H1 (cell line): ENCODE measurements at regions not wholly inside any gene's neighbourhood (a gene's known extent, or its start where the extent isn't known, plus 50 kb on each side); places are given as distances from the start of the nearest gene placed in this dataset.

Experiments used
- CTCF ChIA-PET: fragments of 300-600 bp; sonication (Branson Sonifier 250); formaldehyde crosslinking; loops from one replicate; lab custom pipeline; 2021; ENCODE audit not compliant: partially characterized antibody; lab: Charles Lee
- POLR2A ChIA-PET: fragments of 300-600 bp; sonication (Branson Sonifier 250); formaldehyde crosslinking; loops from one replicate; lab custom pipeline; 2021; ENCODE audit warnings: inconsistent platforms; ENCODE audit not compliant: partially characterized antibody; lab: Charles Lee
- DNase-seq, 2 experiments: peaks; one replicate each; pipeline versions ENCODE4 v3.0.0 to v3.0.0-alpha.2; 2010 to 2022; ENCODE audit warnings: low spot score in 2 of 2, low read depth in 1 of 2, mixed read lengths in 1 of 2
- FAIRE-seq: peaks from 2 replicates; lab custom pipeline; 2011; peaks lifted over from hg19 to GRCh38; lab: Jason Lieb, UNC
- H2AFZ ChIP-seq: 2 replicates; pipeline ENCODE4 v1.8.1; 2012; ENCODE audit warnings: low read length, inconsistent platforms
- H2AK5ac ChIP-seq: 2 replicates; pipeline ENCODE4 v1.6.1; 2013; ENCODE audit warnings: low read depth, low read length
- H2BK120ac ChIP-seq: replicated peaks from 2 replicates; pipeline ENCODE3; 2013; ENCODE audit warnings: low read depth, low read length, inconsistent platforms
- H2BK12ac ChIP-seq: 2 replicates; pipeline ENCODE4 v1.6.1; 2013; ENCODE audit warnings: low read depth, low read length
- H2BK15ac ChIP-seq: 2 replicates; pipeline ENCODE4 v1.6.1; 2013; ENCODE audit warnings: low read length
- H2BK20ac ChIP-seq: 2 replicates; pipeline ENCODE4 v1.6.1; 2013; ENCODE audit warnings: low read length
- H2BK5ac ChIP-seq: 2 replicates; pipeline ENCODE4 v1.6.1; 2013; ENCODE audit warnings: low read depth, low read length
- H3K14ac ChIP-seq: 2 replicates; pipeline ENCODE4 v1.6.1; 2013; ENCODE audit warnings: inconsistent platforms; ENCODE audit not compliant: insufficient read length
- H3K18ac ChIP-seq: 2 replicates; pipeline ENCODE4 v1.6.1; 2013; ENCODE audit warnings: low read length; ENCODE audit errors: extremely low read depth
- H3K23ac ChIP-seq: 2 replicates; pipeline ENCODE4 v1.6.1; 2013; ENCODE audit warnings: inconsistent platforms; ENCODE audit not compliant: insufficient read length
- H3K23me2 ChIP-seq: 2 replicates; pipeline ENCODE4 v1.6.1; 2013; ENCODE audit warnings: low read depth, low read length
- H3K27ac ChIP-seq: 2 replicates; pipeline ENCODE4 v1.6.1; 2011; ENCODE audit warnings: low read depth, low read length, inconsistent platforms
- H3K27me3 ChIP-seq, 4 experiments: replicated peaks in 1 of 4; 1 replicate in 1 of 4; 2 replicates in 3 of 4; pipeline versions ENCODE4 v1.6.1 to v1.8.1; 2011 to 2013; ENCODE audit warnings: low read length in 3 of 4, mild to moderate bottlenecking in 3 of 4, inconsistent platforms in 2 of 4, mixed read lengths in 2 of 4, moderate library complexity in 1 of 4; ENCODE audit not compliant: control insufficient read depth in 3 of 4, insufficient read depth in 3 of 4; ENCODE audit errors: extremely low read depth in 1 of 4
- H3K36me3 ChIP-seq, 4 experiments: 2 replicates each; pipeline versions ENCODE4 v1.6.1 to v1.8.1; 2011 to 2013; ENCODE audit warnings: mild to moderate bottlenecking in 4 of 4, low read length in 3 of 4, moderate library complexity in 2 of 4, control low read depth in 1 of 4, inconsistent platforms in 1 of 4; ENCODE audit not compliant: insufficient read depth in 4 of 4, control insufficient read depth in 2 of 4
- H3K4ac ChIP-seq: replicated peaks from 2 replicates; pipeline ENCODE3; 2013; ENCODE audit warnings: low read length, low read depth, mixed read lengths, inconsistent platforms; ENCODE audit not compliant: insufficient read length
- H3K4me1 ChIP-seq, 4 experiments: replicated peaks in 1 of 4; 1 replicate in 1 of 4; 2 replicates in 3 of 4; pipeline versions ENCODE4 v1.6.1 to v1.8.1; 2011 to 2013; ENCODE audit warnings: low read length in 3 of 4, inconsistent platforms in 2 of 4, mixed read lengths in 1 of 4; ENCODE audit not compliant: insufficient read depth in 4 of 4, control insufficient read depth in 3 of 4
- H3K4me2 ChIP-seq, 2 experiments: 2 replicates each; pipeline versions ENCODE4 v1.6.1 to v1.8.1; 2011 to 2013; ENCODE audit warnings: low read depth in 2 of 2, low read length in 2 of 2, control low read depth in 1 of 2, inconsistent platforms in 1 of 2, mild to moderate bottlenecking in 1 of 2; ENCODE audit not compliant: insufficient read depth in 1 of 2
- H3K4me3 ChIP-seq, 4 experiments: fragments of 200-600, 300-600 bp in 1 of 4; sonication (generic), shearing (Covaris generic), sonication (Bioruptor Twin) in 1 of 4; 2 replicates each; pipeline versions ENCODE4 v1.5.1 to v1.8.1; 2011 to 2016; ENCODE audit warnings: low read length in 4 of 4, low read depth in 3 of 4, control low read depth in 2 of 4, inconsistent platforms in 2 of 4, mild to moderate bottlenecking in 2 of 4, mixed read lengths in 1 of 4, moderate library complexity in 1 of 4; ENCODE audit not compliant: insufficient read depth in 2 of 4; ENCODE audit errors: extremely low read depth in 1 of 4
- H3K56ac ChIP-seq: replicated peaks from 2 replicates; pipeline ENCODE3; 2013; ENCODE audit warnings: low read depth, mild to moderate bottlenecking, mixed read lengths, low read length, inconsistent platforms; ENCODE audit not compliant: insufficient read length
- H3K79me1 ChIP-seq: 2 replicates; pipeline ENCODE4 v1.6.1; 2013; ENCODE audit warnings: low read depth, low read length, control low read depth
- H3K79me2 ChIP-seq, 2 experiments: 2 replicates each; pipeline versions ENCODE4 v1.6.1 to v1.8.1; 2012 to 2013; ENCODE audit warnings: low read length in 2 of 2, mild to moderate bottlenecking in 2 of 2, inconsistent platforms in 1 of 2; ENCODE audit not compliant: insufficient read depth in 2 of 2, control insufficient read depth in 1 of 2
- H3K9ac ChIP-seq, 4 experiments: replicated peaks in 1 of 4; 1 replicate in 1 of 4; 2 replicates in 3 of 4; pipeline versions ENCODE4 v1.6.1 to v1.8.1; 2011 to 2013; ENCODE audit warnings: low read depth in 3 of 4, low read length in 3 of 4, control low read depth in 2 of 4, mild to moderate bottlenecking in 2 of 4, moderate library complexity in 2 of 4, inconsistent platforms in 1 of 4; ENCODE audit errors: extremely low read depth in 1 of 4
- H3K9me3 ChIP-seq, 2 experiments: 2 replicates each; pipeline versions ENCODE4 v1.6.1 to v1.8.1; 2012 to 2013; ENCODE audit warnings: mild to moderate bottlenecking in 2 of 2, moderate library complexity in 2 of 2, control low read depth in 1 of 2, inconsistent platforms in 1 of 2, low read depth in 1 of 2, low read length in 1 of 2, mixed read lengths in 1 of 2; ENCODE audit not compliant: insufficient read depth in 2 of 2
- H4K20me1 ChIP-seq, 2 experiments: replicated peaks in 1 of 2; 2 replicates each; pipeline versions ENCODE3 to v1.8.1; 2011 to 2013; ENCODE audit warnings: inconsistent platforms in 2 of 2, low read length in 2 of 2, mild to moderate bottlenecking in 1 of 2; ENCODE audit not compliant: insufficient read depth in 2 of 2, control insufficient read depth in 1 of 2
- H4K5ac ChIP-seq: 2 replicates; pipeline ENCODE4 v1.6.1; 2013; ENCODE audit warnings: low read length, low read depth, mixed read lengths, inconsistent platforms; ENCODE audit not compliant: insufficient read length
- H4K8ac ChIP-seq: 2 replicates; pipeline ENCODE4 v1.8.0; 2013; ENCODE audit warnings: mild to moderate bottlenecking, moderate library complexity, low read length, inconsistent platforms; ENCODE audit not compliant: insufficient read depth; ENCODE audit errors: extremely low read depth
- H4K91ac ChIP-seq: replicated peaks from 2 replicates; pipeline ENCODE3; 2013; ENCODE audit warnings: low read length, mixed read lengths, inconsistent platforms; ENCODE audit not compliant: insufficient read length
- BCL11A ChIP-seq, 2 experiments: IDR thresholded peaks; one replicate each; pipeline ENCODE4 v1.6.1; 2011; ENCODE audit warnings: low read depth in 2 of 2, low read length in 2 of 2, mild to moderate bottlenecking in 2 of 2
- CEBPB ChIP-seq: IDR thresholded peaks from 2 replicates; pipeline ENCODE4 v1.6.1; 2012; ENCODE audit warnings: low read depth, low read length
- E2F6 ChIP-seq: IDR thresholded peaks from 2 replicates; pipeline ENCODE4 v1.6.1; 2012; ENCODE audit warnings: inconsistent platforms
- EGR1 ChIP-seq: IDR thresholded peaks from 2 replicates; pipeline ENCODE4 v1.6.1; 2011; ENCODE audit warnings: low read depth, low read length, borderline replicate concordance
- GTF2F1 ChIP-seq: IDR thresholded peaks from 2 replicates; pipeline ENCODE4 v1.6.1; 2012; ENCODE audit warnings: low read depth, low read length, improper control_type of control experiment, borderline replicate concordance
- RFX5 ChIP-seq: IDR thresholded peaks from 2 replicates; pipeline ENCODE4 v1.6.1; 2011; ENCODE audit warnings: low read depth, low read length, improper control_type of control experiment, borderline replicate concordance
- RNF2 ChIP-seq: fragments of 200-900, 300-1000 bp; sonication (generic); IDR thresholded peaks from 2 replicates; pipeline ENCODE4 v1.7.1; 2016; ENCODE audit warnings: borderline replicate concordance, low read depth, mild to moderate bottlenecking, antibody characterized with exemption, low read length; ENCODE audit not compliant: poor library complexity, severe bottlenecking; ENCODE audit errors: missing control alignments
- SAP30 ChIP-seq: fragments of 300-600 bp; sonication (generic); IDR thresholded peaks from 2 replicates; pipeline ENCODE4 v1.7.1; 2012; ENCODE audit warnings: low read length, moderate library complexity, mild to moderate bottlenecking, inconsistent platforms; ENCODE audit not compliant: insufficient read depth, insufficient replicate concordance
- SIN3A ChIP-seq, 2 experiments: IDR thresholded peaks in 1 of 2; conservative IDR thresholded peaks in 1 of 2; 2 replicates each; pipeline ENCODE4 v1.6.1; 2011 to 2012; ENCODE audit warnings: low read length in 2 of 2, improper control_type of control experiment in 1 of 2, low read depth in 1 of 2, mild to moderate bottlenecking in 1 of 2
- SRF ChIP-seq: IDR thresholded peaks from 2 replicates; pipeline ENCODE4 v1.6.1; 2011; ENCODE audit warnings: mild to moderate bottlenecking, low read depth, low read length, moderate library complexity
- TEAD4 ChIP-seq: IDR thresholded peaks from 2 replicates; pipeline ENCODE4 v1.6.1; 2012; ENCODE audit warnings: low read depth, low read length, inconsistent platforms, mixed read lengths
- YY1 ChIP-seq: IDR thresholded peaks from 2 replicates; pipeline ENCODE4 v1.6.1; 2011; ENCODE audit warnings: low read depth, mild to moderate bottlenecking, low read length
- WGBS, 2 experiments: shearing (Covaris generic) in 1 of 2; methylation state at CpG; one replicate each; pipeline versions ENCODE4 v1.1.6 to v1.1.7; 2013 to 2015; ENCODE audit warnings: low lambda C conversion rate in 2 of 2, mixed read lengths in 2 of 2, inconsistent platforms in 1 of 2, low coverage in 1 of 2, missing lambda C conversion rate in 1 of 2; ENCODE audit not compliant: insufficient replicate concordance in 2 of 2, insufficient coverage in 1 of 2, insufficient read length in 1 of 2; ENCODE audit errors: extremely low coverage in 1 of 2, missing lambda C conversion rate in 1 of 2; 5-methylcytosine and 5-hydroxymethylcytosine counted together

GRCh38 chr5:67476995-67477394 lies 280.4 kb upstream of the CD180 start:
- Histone ChIP-seq H3K18ac (no peak overlapping the region), H4K91ac (no peak overlapping the region), H3K4me1 (no peaks in the 10 kb centered on the region), H2BK12ac (no peak overlapping the region), H4K20me1 (peaks cover 1 to 2% of the 10 kb centered on the region in 2 experiments), H4K5ac (no peak overlapping the region), H3K9ac (no peak overlapping the region), H3K4me2 (no peak overlapping the region), H3K4me3 (no peak overlapping the region), H3K23me2 (no peaks in the 10 kb centered on the region), H2AFZ (no peak overlapping the region), H3K79me2 (no peaks in the 10 kb centered on the region), H2BK5ac (no peak overlapping the region), H3K4ac (no peak overlapping the region), H3K9me3 (no peaks in the 10 kb centered on the region), H2BK120ac (no peak overlapping the region), H3K27ac (no peak overlapping the region), H4K8ac (no peak overlapping the region), H3K23ac (no peak overlapping the region), H3K36me3 (no peaks in the 10 kb centered on the region), H3K27me3 (no peaks in the 10 kb centered on the region), H3K79me1 (no peaks in the 10 kb centered on the region), H2BK15ac (no peak overlapping the region), H2BK20ac (no peak overlapping the region), H2AK5ac (no peak overlapping the region), H3K14ac (no peak overlapping the region), H3K56ac (no peak overlapping the region)
- no peak for DNase-seq
- POLR2A ChIA-PET, result no interaction called here
- no peak for FAIRE-seq
- CTCF ChIA-PET, result interaction anchor here (1.5 kb wide), 1 partner anchor 230 kb away, joined by 5 read pairs; no protein-coding TSS in a partner anchor
- WGBS, 2 experiments, result 100% methylated on average over 1 of the region's 1 CpG; no CpG with 5 or more reads in 1 of the 2 experiments
- TF ChIP-seq YY1 (no peak), CEBPB (no peak), RNF2 (no peak), BCL11A (IDR thresholded peaks at IDR 0.05; ENCODE audit: low read depth in 2 of 2, low read length in 2 of 2) (no peak), TEAD4 (no peak), GTF2F1 (no peak), SAP30 (no peak), SRF (no peak), RFX5 (no peak), E2F6 (no peak), EGR1 (no peak), SIN3A (conservative IDR thresholded peaks at IDR 0.05 in 1 of 2, IDR thresholded peaks at IDR 0.05 in 1 of 2; ENCODE audit: low read depth in 1 of 2, low read length in 2 of 2) (no peak)
